ENCODE measurements at regions not wholly inside any gene's neighbourhood (a gene's known extent, or its start where the extent isn't known, plus 50 kb on each side); places are given as distances from the start of the nearest gene placed in this dataset.

GRCh38 chr10:44012921-44013320 lies 364.2 kb upstream of the ZNF32 start:
- H3K27ac ChIP-seq, result no peak overlapping the region
- no peak overlapping the region for H3K4me3 ChIP-seq
- no peak for ATAC-seq
- H3K36me3 ChIP-seq, result no peaks in the 10 kb centered on the region
- intact Hi-C loops (cut with DNase I), result no loop called here
- no peaks in the 10 kb centered on the region for H3K4me1 ChIP-seq
- no peaks in the 10 kb centered on the region for H3K9me3 ChIP-seq
- H3K27me3 ChIP-seq, result no peaks in the 10 kb centered on the region
- no peak for TF ChIP-seq CTCF (IDR thresholded peaks at IDR 0.05)
- no peak for DNase-seq

- intact Hi-C loops (cut with DNase I), result no loop called here
- ATAC-seq (no peak), DNase-seq (no peak)
- H3K36me3 ChIP-seq, result no peaks in the 10 kb centered on the region
- H3K27me3 ChIP-seq, result no peaks in the 10 kb centered on the region
- TF ChIP-seq CTCF (IDR thresholded peaks at IDR 0.05), result no peak
- no peaks in the 10 kb centered on the region for H3K9me3 ChIP-seq
- H3K4me3 ChIP-seq, result no peak overlapping the region
- H3K4me1 ChIP-seq, result no peaks in the 10 kb centered on the region
- H3K27ac ChIP-seq, result no peak overlapping the region
Measured at GRCh38 chr10:44011603-44011981, 362.9 kb upstream of the ZNF32 start.

GRCh38 chr10:44010873-44011602 lies 362.4 kb upstream of the ZNF32 start:
- ATAC-seq (no peak), DNase-seq (no peak)
- Histone ChIP-seq H3K4me3 (no peak overlapping the region), H3K9me3 (no peaks in the 10 kb centered on the region), H3K27me3 (no peaks in the 10 kb centered on the region), H3K36me3 (no peaks in the 10 kb centered on the region), H3K4me1 (no peaks in the 10 kb centered on the region), H3K27ac (no peak overlapping the region)
- intact Hi-C loops (cut with DNase I), result no loop called here
- TF ChIP-seq CTCF (IDR thresholded peaks at IDR 0.05), result no peak

- Histone ChIP-seq H3K36me3 (no peaks in the 10 kb centered on the region), H3K9me3 (no peaks in the 10 kb centered on the region), H3K27ac (no peak overlapping the region), H3K4me1 (no peaks in the 10 kb centered on the region), H3K4me3 (no peak overlapping the region), H3K27me3 (no peaks in the 10 kb centered on the region)
- TF ChIP-seq CTCF (IDR thresholded peaks at IDR 0.05), result no peak
- intact Hi-C loops (cut with DNase I), result no loop called here
- DNase-seq (no peak), ATAC-seq (no peak)
Measured at GRCh38 chr10:44009891-44010632, 361.4 kb upstream of the ZNF32 start.

GRCh38 chr10:44008917-44009709 lies 360.4 kb upstream of the ZNF32 start:
- ATAC-seq (no peak), DNase-seq (no peak)
- H3K36me3 ChIP-seq, result no peaks in the 10 kb centered on the region
- no peak overlapping the region for H3K27ac ChIP-seq
- no peaks in the 10 kb centered on the region for H3K27me3 ChIP-seq
- no peaks in the 10 kb centered on the region for H3K9me3 ChIP-seq
- H3K4me3 ChIP-seq, result no peak overlapping the region
- intact Hi-C loops (cut with DNase I), result no loop called here
- TF ChIP-seq CTCF (IDR thresholded peaks at IDR 0.05), result no peak
- no peaks in the 10 kb centered on the region for H3K4me1 ChIP-seq
